GM19324 (cell line): ENCODE measurements at regions not wholly inside any gene's neighbourhood (a gene's known extent, or its start where the extent isn't known, plus 50 kb on each side); places are given as distances from the start of the nearest gene placed in this dataset.
"Not testable (repeated sequence)": the region's sequence is repeated elsewhere in the genome, so short reads cannot be mapped to it uniquely, and the experiment has no call there.

Experiments used
- ATAC-seq: cut with Tn5 transposase; IDR thresholded peaks from one replicate; pipeline ENCODE4 v1.9.1; 2021; ENCODE audit warnings: mild to moderate bottlenecking, moderate library complexity; ENCODE audit not compliant: unreplicated experiment, low FRiP score

- ATAC-seq, result no peak
Measured at GRCh38 chr2:216956820-216957493, 97.1 kb upstream of the TNP1 start.

DNA sequence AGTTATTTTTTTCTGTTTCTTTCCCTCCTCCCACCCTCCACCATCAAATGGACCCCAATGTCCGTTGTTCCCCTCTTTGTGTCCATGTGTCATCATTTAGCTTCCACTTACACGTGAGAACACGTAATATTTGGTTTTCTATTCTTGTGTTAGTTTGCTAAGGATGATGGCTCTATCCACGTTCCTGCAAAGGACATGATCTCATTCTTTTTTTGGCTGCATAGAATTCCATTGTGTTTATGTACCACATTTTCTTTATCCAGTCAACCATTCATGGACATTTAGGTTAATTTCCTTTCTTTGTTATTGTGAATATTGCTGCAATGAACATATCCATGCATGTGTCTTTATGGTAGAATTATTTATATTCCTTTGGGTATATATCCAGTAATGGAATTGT lies 91.3 kb upstream of the TNP1 start:
- no peak for ATAC-seq

DNA sequence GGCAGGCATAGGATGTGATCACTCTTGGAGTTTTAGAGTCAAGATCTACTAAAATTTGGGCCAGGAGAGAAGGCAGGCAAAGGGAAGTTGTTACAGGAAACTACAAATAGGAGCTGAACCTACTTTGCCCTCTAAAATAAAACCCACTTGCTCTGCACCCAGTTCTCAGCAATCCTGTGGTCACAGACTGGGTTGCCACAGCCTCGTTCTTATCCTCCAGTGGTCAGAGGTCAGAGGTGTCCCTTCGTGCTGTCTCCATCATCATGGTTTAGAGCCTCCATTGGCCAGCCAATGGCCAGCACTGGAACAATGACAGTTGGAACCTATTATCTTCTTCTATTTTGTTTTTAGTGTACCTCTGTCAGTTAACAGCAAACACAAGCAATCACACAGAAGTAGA lies 90.7 kb upstream of the TNP1 start:
- ATAC-seq, result no peak

DNA sequence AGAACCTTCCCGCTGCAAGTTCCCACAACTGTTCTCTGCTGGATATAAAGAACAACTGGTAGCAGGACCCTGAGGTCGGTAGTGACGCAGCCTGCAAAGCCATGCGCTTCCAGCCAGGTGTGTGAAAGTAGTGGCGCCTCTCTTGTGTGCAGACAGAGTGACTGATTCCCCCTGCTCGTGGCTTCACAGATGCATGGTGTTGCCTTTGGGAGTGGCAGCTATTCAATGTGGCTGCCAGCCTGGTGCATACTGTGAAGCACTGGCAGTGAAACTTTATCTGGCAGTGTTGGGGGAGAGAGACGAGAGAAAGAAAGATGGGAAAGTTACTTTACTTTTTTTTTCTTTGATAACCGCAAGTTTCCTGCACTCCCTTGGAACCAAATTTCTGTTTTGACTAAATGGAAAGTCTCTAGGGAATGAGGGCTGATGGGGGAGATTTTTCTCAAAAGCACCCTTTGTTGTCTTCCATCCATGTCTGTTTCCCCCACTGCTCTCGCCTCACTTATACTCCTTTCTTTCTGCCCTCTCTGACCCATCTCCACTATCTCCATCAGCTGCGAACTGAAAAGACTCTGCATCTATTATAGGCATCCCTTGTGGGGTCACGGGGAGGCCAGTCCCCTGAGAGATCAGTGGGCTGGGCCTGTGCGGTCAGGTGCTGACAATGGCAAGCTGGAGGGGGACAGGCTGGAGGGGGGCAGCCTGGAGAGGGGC lies 90.0 kb upstream of the TNP1 start:
- no peak for ATAC-seq

DNA sequence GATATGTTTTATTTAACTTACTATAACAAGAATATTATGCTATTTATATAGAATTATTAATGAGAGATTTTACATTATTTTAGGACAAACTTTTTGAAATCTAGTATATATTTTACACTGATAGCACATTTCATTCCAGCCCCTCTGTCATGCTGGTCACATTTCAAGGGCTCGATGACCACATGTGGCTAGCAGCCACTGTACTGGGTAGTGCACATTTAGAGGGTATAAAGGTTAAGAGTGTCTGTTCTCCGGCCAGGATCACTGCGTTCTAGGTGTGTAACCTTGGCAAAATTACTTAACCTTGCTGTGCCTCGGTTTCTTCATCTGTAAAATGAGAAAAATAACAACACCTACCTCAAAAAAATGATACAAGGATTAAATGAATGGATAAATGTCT lies 87.2 kb upstream of the TNP1 start:
- no peak for ATAC-seq

DNA sequence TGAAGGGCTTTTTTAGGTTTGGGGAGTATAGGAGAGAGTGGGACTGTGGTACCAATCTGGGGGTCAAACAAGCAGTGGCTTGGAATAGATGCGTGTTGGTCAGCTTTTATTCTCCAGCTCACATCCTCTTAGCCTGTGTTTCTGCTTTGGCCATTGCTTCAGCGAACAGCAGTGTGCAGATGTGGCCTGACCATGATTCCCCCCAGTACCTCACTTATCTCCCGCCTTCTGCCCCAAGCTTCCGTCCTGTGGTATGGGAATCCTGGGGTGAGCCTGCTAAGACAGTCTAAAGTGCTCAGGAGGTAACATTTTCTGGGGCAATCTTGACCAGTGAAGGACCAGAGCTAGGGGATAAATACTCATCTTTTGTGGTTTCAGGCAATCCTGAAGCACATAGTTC lies 84.9 kb upstream of the TNP1 start:
- ATAC-seq, result no peak

GRCh38 chr2:216943109-216943508 lies 83.2 kb upstream of the TNP1 start:
- no peak for ATAC-seq

- ATAC-seq, result no peak
Measured at GRCh38 chr2:216942465-216942864, 82.6 kb upstream of the TNP1 start.

- ATAC-seq, result no peak
Measured at GRCh38 chr2:216942016-216942415, 82.2 kb upstream of the TNP1 start.

GRCh38 chr2:216936954-216937357 lies 77.1 kb upstream of the TNP1 start:
- ATAC-seq, result no peak

GRCh38 chr2:216934623-216935022 lies 74.8 kb upstream of the TNP1 start:
- ATAC-seq, result no peak

DNA sequence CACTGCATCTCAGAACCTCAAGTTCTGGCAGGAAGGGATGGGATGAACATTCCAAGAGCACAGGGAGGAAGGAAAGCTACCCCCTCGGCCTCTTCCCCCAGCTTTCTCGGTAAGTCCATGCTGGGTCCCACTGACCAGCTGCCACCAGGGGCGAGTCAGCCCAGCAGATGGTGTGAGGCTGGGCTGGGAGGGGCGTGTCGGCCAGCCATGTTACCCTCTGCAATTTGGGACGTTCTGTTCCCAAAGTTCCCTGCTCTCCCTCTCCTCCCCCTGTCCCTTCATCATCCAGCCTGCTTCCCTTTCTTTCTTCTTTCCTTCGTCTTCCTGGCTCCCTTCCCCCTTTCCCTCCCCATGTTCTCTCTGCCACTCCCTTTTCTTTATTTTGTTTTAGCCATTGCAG lies 74.3 kb upstream of the TNP1 start:
- no peak for ATAC-seq

DNA sequence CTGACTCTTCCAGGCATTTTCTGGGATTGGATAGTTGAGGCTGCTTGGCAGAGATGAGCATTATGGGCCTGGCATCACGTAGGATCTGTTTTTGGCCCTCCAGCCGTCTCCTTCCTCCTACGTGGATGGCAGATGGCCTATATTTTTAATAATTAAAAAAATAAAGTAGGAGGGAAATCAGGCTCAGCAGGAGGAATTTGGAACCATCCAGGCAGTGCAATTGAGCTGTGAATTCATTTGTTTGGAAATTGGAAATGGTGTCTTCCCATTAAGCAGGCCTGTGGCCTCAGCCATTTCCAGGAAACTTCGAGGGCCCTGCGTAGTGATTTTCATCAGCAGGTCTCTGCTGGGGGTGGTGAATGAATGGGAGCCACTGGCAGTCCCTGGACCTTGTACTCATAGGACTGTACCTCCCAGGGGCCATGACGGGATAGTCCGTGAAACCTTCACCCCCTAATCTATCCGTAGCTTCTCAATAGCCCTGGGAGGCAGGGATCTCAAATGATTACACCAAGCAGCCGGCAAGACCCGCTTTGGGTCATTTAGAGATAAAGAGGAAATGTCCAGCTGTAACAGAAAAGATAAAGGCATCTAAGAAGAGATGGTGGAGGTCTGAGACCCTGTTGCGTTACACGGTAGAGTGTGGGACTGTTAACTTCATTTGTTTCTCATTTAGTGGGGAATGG lies 73.1 kb upstream of the TNP1 start:
- ATAC-seq, result no peak

DNA sequence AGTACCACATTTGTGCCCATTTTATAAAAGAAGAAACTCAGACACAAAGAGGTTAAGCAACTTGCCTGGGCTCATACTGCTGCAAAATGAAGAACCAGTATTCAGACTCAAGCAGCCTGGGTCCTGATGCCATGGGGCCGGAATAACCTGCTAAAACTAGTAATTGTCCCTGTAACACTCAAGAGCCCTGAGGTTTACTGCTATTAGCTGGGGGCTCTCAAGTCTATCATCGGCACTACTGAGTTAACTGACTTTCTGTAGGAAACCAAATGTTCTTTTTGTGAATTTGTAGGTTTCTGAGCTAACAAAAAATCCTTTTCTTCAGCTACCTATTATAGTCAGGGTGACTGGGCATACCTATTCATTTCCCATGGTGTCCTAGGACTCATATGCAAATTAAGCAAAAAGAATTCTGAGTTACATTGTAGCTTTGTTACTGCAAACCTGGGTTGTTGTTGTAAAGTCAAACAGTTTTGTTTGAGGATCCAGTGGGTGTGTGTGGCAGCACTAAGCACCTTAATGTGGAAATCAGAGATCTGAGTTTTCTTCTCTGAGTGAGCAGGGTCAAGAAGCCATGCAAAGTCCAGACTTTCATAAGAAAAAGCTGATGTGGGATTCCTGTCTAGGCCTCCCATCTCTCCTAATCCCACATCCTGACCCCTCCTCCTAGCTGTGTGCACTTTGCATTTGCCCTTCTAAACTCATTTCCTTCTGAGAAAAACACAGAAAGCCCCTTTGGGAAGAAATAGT lies 72.4 kb upstream of the TNP1 start:
- no peak for ATAC-seq

GRCh38 chr2:216930716-216931115 lies 70.9 kb upstream of the TNP1 start:
- no peak for ATAC-seq

DNA sequence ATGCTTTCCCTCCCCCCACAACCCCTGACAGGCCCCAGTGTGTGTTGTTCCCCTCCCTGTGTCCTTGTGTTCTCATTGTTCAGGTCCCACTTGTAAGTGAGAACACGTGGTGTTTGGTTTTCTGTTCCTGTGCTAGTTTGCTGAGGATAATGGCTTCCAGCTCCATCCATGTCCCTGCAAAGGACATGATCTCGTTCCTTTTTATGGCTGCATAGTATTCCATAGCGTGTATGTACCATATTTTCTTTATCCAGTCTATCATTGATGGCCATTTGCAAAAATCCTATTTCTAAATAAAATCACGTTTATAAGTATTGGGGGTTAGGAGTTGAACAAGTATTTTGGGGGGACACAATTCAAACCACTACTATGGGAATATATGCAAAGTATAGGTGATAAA lies 69.5 kb upstream of the TNP1 start:
- not testable (repeated sequence) for ATAC-seq

- ATAC-seq, result no peak
Measured at GRCh38 chr2:216927163-216927562, 67.3 kb upstream of the TNP1 start.

DNA sequence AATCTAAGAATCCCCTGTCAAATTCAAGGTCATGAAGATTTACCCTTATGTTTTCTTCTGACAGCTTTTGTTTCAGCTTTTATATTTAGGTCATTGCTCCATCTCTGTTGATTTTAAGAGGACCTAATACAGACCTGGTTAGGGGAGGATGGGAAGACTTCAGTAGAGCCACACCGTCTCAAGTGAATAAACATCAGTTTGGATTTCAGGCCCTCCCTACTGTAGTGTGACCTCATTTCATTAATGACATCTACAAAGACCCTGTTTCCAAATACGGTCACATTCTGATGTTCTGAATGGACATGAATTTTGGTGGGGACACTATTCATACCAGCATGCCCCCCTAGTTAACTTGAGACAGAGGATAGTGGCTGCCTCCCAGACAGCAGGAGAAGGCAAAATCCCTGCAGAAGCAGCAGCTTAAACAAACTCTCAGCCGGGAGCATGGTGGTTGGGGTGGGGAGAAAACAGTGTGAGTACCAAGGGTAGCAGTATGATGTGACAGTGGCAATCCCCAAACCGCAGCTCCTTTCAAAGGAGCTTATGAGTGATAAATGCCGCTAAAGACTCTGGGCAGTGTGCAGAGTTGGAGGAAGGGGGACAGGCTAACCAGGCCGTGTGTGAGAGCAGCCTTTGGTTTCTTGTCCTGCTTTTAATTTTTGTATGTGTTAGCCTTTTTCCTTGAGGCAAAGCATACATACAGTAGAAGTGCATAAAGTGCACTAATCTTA lies 65.9 kb upstream of the TNP1 start:
- no peak for ATAC-seq

- no peak for ATAC-seq
Measured at GRCh38 chr2:216925006-216925405, 65.1 kb upstream of the TNP1 start.

GRCh38 chr2:216923706-216924105 lies 63.8 kb upstream of the TNP1 start:
- ATAC-seq, result no peak
